ENCODE measurements at regions not wholly inside any gene's neighbourhood (a gene's known extent, or its start where the extent isn't known, plus 50 kb on each side); places are given as distances from the start of the nearest gene placed in this dataset.

DNA sequence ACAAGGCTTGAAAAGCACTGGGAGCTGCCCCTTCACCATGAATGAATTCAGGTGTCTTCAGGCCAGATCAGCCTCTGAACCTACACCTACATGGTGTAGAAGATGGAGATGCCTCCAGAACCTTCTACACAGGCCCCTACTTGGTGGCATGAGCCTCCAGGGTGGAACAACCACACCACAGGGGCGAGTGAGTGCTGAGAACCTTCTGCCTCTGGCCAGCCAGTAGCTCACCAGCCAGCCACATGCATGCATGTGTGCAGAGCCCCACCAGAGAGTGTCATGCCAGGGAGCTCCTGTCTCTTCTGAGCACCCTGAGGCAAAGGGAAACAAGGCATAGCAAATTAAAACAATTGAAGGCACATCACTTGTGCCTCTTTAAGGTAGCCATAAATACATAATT is 161.8 kb upstream of the TOPAZ1 start:
- Mint-ChIP-seq H3K27ac (no peak overlapping the region), H3K27me3 (no peaks in the 10 kb centered on the region), H3K4me3 (no peak overlapping the region), H3K4me1 (no peaks in the 10 kb centered on the region), H3K36me3 (no peaks in the 10 kb centered on the region), H3K9me3 (no peaks in the 10 kb centered on the region)
- ATAC-seq (ENCODE audit: low read depth) (no peak), DNase-seq (ENCODE audit: low spot score in 2 of 2) (no peak)

DNA sequence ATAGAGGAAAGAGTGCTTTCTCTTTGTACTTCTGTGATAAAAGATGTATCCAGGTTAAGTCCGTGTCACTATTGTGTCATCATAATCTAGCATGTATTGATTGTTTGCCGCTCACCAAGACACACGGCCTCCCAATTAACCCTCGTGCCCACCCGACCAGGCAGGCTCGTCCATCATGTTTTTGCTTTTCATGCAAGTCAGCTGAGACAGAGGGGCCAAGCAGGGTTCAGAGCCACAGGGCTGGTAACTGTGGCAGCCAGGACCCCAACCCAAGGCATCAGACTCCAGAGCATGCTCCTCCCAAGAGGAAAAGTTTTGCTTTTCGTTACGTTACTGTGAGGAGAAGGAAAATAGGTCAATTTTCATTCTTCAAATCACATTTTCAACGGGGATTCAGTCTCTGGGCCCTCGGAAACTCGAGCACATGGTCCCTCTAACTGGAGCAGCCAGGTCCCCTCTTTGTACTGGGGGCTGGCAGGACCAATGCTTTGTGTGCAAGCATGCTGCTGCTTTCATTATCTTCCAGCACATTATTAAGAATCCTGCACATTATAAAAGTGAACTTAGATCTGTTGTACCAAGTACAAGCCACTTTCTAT is 161.1 kb upstream of the TOPAZ1 start:
- ATAC-seq (ENCODE audit: low read depth) (no peak), DNase-seq (ENCODE audit: low spot score in 2 of 2) (no peak)
- H3K36me3 Mint-ChIP-seq, result no peaks in the 10 kb centered on the region
- H3K27ac Mint-ChIP-seq, result no peak overlapping the region
- H3K4me1 Mint-ChIP-seq, result no peaks in the 10 kb centered on the region
- H3K27me3 Mint-ChIP-seq, result no peaks in the 10 kb centered on the region
- H3K9me3 Mint-ChIP-seq, result no peaks in the 10 kb centered on the region
- no peak overlapping the region for H3K4me3 Mint-ChIP-seq

DNA sequence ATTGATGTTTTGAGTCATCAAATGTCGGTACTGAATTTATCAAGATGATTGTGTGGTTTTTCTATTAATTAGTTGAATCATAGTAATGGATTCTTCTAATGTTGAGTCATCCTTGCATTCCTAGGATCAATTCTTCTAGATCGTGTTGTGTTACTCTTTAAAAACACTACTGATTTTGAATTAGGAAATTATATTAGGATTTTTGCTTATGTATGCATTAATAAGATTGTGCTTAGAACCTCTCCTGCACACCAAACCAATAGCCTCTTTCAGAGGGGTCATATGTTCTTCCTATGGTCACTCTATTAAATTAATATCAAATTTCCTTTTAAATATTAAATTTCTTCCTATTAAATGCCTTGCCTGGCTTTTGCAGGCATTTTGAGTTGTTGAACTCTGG is 151.7 kb upstream of the TOPAZ1 start:
- DNase-seq (ENCODE audit: low spot score in 2 of 2), result no peak
- H3K9me3 Mint-ChIP-seq, result no peaks in the 10 kb centered on the region
- no peak overlapping the region for H3K27ac Mint-ChIP-seq
- no peak for ATAC-seq (ENCODE audit: low read depth)
- no peaks in the 10 kb centered on the region for H3K36me3 Mint-ChIP-seq
- H3K4me3 Mint-ChIP-seq, result no peak overlapping the region
- no peaks in the 10 kb centered on the region for H3K4me1 Mint-ChIP-seq
- no peaks in the 10 kb centered on the region for H3K27me3 Mint-ChIP-seq

DNA sequence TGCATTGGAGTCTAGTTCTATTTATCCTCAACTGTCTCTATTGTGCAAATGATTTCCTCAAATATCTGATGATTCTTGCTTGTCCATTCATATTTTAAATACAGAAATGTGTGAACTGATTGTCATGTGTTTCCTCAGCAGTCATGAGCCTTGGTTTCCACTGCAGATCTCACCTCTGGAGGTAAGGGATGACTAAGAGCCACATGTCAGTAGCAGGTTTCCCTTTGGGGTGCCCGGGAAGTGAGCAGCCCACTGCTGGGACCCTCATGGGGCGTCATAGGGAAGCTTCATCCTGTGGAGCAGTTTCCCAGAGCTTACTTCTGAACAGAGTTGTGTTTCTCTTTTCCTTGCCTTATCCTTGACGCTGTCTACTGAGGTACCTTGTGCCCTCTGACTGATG is 149.2 kb upstream of the TOPAZ1 start:
- DNase-seq (ENCODE audit: low spot score in 2 of 2), result no peak

DNA sequence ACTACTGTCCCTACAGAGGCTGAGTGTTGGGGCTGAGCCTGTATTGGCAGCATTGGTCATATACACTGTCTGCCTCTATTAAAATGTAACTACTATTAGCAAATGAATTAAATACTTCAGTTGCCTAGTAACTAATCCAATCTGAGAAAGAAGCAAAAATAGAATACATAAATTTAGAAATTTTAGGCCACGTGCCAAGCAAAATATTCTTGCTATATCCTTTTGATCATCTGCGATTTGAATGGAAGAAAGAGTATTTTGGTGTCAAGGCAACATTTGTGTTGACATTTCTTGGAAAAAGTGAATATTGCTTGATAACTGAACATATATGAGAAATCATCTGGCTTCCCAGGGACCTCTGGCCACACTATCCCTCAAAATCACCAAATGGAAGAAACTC is 148.2 kb upstream of the TOPAZ1 start:
- DNase-seq (ENCODE audit: low spot score in 2 of 2), result no peak
- Mint-ChIP-seq H3K27me3 (no peaks in the 10 kb centered on the region), H3K27ac (no peak overlapping the region), H3K9me3 (no peaks in the 10 kb centered on the region), H3K4me3 (no peak overlapping the region), H3K4me1 (no peaks in the 10 kb centered on the region), H3K36me3 (no peaks in the 10 kb centered on the region)
- no peak for ATAC-seq (ENCODE audit: low read depth)

More for the DNA sequence above, 149.2 kb upstream of the TOPAZ1 start:
- Mint-ChIP-seq H3K27me3 (no peaks in the 10 kb centered on the region), H3K9me3 (no peaks in the 10 kb centered on the region), H3K36me3 (no peaks in the 10 kb centered on the region), H3K4me1 (no peaks in the 10 kb centered on the region), H3K4me3 (no peak overlapping the region), H3K27ac (no peak overlapping the region)
- no peak for ATAC-seq (ENCODE audit: low read depth)

DNA sequence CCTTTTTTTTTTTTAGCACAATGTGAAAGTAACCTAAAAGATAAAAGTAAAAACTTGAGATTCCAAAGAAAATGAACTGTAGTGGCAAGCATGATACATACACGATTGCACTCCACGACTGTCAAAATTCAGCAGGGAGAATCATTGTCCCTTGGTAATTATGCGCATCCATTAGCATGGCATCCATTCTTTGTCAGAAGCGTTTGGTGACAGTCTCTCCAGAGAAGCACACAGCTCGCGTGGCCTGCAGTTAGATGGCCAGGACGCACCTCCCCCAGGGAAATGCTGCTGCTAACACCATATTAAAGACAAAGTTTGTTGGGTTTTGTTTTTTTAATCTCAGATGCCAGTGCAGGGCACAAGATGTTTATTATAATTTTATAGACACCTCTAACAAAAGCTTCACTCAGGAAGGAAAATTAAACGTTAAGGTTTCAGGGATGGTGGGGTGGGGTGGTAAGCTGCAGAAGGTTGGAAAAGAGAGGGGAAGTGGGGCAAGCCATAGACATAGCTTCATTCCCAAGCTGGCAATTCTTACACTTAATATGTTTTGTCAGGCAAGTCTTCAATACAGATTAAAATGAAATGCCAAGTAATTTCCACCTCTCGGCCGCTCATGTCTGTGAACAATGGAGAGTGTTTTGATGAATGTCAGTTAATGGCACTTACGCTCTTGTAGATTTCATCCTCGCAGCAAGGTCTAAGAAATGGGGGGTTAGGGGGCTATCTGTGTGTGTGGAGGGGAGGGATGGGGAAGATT is 142.8 kb upstream of the TOPAZ1 start:
- H3K9me3 Mint-ChIP-seq, result no peaks in the 10 kb centered on the region
- H3K27ac Mint-ChIP-seq, result no peak overlapping the region
- peaks cover 4% of the 10 kb centered on the region for H3K27me3 Mint-ChIP-seq

DNA sequence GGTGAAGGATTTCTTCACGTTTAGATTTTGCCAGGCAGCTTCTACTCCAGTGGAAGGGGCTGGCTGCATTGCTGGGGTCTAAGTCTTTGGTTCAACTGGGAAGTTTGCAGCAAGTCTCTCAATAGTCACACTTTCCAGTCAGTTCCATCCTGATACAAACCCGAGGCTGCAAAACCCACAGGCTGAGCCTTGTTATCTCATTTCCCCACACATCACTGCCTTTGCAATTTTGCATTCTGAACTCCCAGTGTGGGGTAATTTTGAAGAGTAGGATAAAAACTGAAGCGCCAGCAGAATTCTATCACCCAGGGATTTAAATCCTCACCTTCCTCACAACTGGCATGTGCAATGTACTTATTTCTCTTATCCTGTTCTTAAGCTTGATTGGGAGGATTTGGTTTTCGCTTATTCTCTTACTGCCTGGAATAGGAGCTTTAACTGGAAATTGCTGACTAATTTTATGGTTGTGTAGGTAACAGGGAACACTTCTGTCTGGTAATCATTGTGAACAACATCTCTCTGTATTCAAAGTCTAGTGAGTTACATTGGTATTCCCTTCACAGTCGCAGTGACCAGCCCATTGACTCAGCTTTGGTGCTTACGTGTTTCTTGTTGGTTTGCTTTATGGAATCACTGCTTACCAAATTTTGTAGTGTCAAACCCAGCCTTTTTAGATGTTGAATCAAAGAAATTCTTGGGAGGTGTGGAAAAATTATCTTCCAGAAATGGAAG is 142.0 kb upstream of the TOPAZ1 start:
- DNase-seq (ENCODE audit: low spot score in 2 of 2) (no peak), ATAC-seq (ENCODE audit: low read depth) (no peak)
- H3K4me1 Mint-ChIP-seq, result peaks cover under 1% of the 10 kb centered on the region
- no peaks in the 10 kb centered on the region for H3K9me3 Mint-ChIP-seq
- H3K4me3 Mint-ChIP-seq, result no peak overlapping the region
- peaks cover 4% of the 10 kb centered on the region for H3K27me3 Mint-ChIP-seq
- no peak overlapping the region for H3K27ac Mint-ChIP-seq
- H3K36me3 Mint-ChIP-seq, result no peaks in the 10 kb centered on the region

More for the DNA sequence above, 142.8 kb upstream of the TOPAZ1 start:
- no peaks in the 10 kb centered on the region for H3K36me3 Mint-ChIP-seq
- no peaks in the 10 kb centered on the region for H3K4me1 Mint-ChIP-seq
- no peak for ATAC-seq (ENCODE audit: low read depth)
- no peak overlapping the region for H3K4me3 Mint-ChIP-seq
- no peak for DNase-seq (ENCODE audit: low spot score in 2 of 2)

DNA sequence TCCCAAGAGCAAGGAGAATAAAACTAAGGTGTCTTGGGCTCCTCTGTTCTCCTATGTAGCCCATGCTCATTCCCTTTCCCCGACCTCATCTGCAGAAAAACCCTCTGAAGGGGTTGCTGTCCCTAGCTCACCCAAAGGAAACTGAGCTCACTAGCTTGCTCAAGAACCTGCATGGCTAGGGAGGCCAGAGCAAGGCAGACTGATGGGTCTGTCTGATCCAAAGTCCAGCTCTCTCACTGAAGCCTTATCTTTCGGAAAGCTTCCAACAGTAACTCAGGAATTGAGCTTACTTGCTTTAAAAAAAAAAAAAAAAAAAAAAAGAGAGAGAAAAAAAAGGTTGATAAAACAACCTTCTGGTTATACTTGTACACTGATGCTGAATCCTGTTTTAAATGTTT is 141.4 kb upstream of the TOPAZ1 start:
- ATAC-seq (ENCODE audit: low read depth) (no peak), DNase-seq (ENCODE audit: low spot score in 2 of 2) (no peak)
- Mint-ChIP-seq H3K27ac (no peak overlapping the region), H3K4me3 (no peak overlapping the region), H3K9me3 (no peaks in the 10 kb centered on the region), H3K36me3 (no peaks in the 10 kb centered on the region), H3K4me1 (peaks cover 4% of the 10 kb centered on the region), H3K27me3 (peaks cover 4% of the 10 kb centered on the region)

DNA sequence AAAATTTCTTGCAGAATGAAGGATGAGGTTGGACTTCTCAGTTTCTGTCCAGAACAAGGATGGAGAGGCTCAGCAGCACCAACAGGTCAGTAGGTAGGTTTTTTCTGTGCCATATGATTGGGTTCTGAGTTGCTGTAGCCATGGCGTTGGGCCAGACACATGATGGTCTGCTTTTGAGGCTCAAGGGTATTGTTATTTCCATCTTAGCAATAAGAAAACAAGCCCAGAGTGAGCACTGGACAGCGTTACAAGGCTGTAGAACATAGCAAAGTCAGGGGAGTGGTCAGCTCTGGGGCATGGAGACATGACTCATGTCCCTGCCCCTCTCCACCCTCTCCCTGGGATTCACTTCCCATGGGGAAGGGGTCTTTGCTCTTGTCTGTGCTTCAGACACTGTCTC is 137.6 kb upstream of the TOPAZ1 start:
- DNase-seq (ENCODE audit: low spot score in 2 of 2) (no peak), ATAC-seq (ENCODE audit: low read depth) (no peak)
- H3K9me3 Mint-ChIP-seq, result no peaks in the 10 kb centered on the region
- no peak overlapping the region for H3K4me3 Mint-ChIP-seq
- H3K27ac Mint-ChIP-seq, result no peak overlapping the region
- H3K4me1 Mint-ChIP-seq, result peaks cover 10% of the 10 kb centered on the region
- peaks cover 4% of the 10 kb centered on the region for H3K27me3 Mint-ChIP-seq
- H3K36me3 Mint-ChIP-seq, result no peaks in the 10 kb centered on the region

DNA sequence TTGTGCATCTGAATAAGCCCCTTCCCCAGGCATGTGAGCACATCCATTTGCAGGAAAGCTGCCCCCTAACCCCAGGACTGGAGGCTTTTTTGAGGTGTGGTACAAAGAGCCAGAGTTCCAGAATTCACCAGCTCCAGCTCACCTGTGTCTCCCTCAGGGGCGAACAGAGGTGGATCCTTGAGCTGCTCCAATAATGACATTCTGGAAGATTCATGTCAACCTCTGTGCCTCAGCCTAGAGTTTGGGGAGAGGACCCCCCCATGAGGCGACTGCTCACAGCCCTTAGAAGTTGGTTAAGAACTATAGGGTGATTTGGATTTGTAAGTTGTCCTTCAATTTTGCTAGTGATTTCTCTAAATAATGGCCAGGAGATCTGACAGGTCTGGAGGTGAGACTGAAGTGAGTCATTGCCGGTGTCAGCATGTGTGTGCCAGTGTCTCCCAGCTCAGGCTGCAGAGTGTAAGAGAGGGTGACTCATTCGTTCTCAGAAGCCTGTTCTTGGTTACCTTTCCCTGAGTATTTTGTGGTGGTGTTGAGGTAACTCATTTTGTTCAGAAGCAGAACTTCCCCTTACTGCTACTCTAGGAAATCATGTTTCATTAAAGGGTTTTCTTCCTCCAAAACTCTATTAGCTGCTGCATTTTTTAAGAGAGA is 136.9 kb upstream of the TOPAZ1 start:
- DNase-seq (ENCODE audit: low spot score in 2 of 2), result no peak
- peaks cover 4% of the 10 kb centered on the region for H3K27me3 Mint-ChIP-seq
- no peak overlapping the region for H3K4me3 Mint-ChIP-seq
- no peak overlapping the region for H3K27ac Mint-ChIP-seq
- no peaks in the 10 kb centered on the region for H3K36me3 Mint-ChIP-seq
- peak; percentile 52 for ATAC-seq (ENCODE audit: low read depth)
- no peaks in the 10 kb centered on the region for H3K9me3 Mint-ChIP-seq
- peaks cover 10% of the 10 kb centered on the region for H3K4me1 Mint-ChIP-seq

DNA sequence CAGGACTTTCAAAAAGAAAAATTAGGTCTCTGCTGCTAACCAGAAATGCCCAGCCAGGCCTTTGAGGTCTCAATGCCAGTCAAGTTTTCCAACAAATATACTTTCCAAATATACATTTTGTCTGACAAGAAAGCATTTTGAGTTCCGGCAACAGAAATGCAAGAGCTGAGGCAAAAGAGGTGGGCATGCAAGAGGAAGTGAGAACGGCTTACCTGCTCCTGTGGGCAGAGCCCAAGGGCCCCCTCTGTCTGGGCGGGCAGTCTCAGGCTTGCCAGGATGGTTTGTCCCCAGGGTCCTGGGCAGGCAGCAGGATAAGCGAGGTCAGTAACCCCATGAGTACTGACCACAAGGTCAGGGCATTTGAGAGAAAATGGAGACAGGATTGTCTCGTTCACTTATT is 136.1 kb upstream of the TOPAZ1 start:
- no peak for DNase-seq (ENCODE audit: low spot score in 2 of 2)
- H3K27ac Mint-ChIP-seq, result no peak overlapping the region
- H3K4me1 Mint-ChIP-seq, result peaks cover 10% of the 10 kb centered on the region
- H3K9me3 Mint-ChIP-seq, result no peaks in the 10 kb centered on the region
- H3K36me3 Mint-ChIP-seq, result no peaks in the 10 kb centered on the region
- peaks cover 4% of the 10 kb centered on the region for H3K27me3 Mint-ChIP-seq
- no peak overlapping the region for H3K4me3 Mint-ChIP-seq
- ATAC-seq (ENCODE audit: low read depth), result peak; percentile 62

DNA sequence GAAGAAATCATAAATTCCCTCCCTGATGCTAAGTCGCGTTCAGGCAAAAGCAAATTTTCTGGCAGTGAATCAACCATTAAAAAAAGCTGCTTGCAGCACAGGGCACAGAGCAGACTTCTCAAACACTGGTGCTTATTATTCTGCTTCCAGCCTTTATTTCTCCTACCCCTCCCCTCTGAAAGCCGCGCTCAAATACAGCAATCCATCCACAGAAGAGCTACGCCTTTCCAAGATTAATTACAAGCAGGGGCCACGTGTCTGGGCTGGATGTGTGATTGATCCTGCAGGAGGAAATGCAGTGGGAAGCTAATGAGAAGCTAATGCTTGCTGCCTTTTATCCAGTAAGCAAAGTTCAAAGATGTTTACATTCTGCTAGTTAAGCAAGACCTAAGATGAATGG is 134.9 kb upstream of the TOPAZ1 start:
- ATAC-seq (ENCODE audit: low read depth) (no peak), DNase-seq (ENCODE audit: low spot score in 2 of 2) (no peak)
- H3K4me1 Mint-ChIP-seq, result peaks cover 10% of the 10 kb centered on the region
- H3K9me3 Mint-ChIP-seq, result no peaks in the 10 kb centered on the region
- no peak overlapping the region for H3K4me3 Mint-ChIP-seq
- H3K27me3 Mint-ChIP-seq, result peaks cover 3% of the 10 kb centered on the region
- no peak overlapping the region for H3K27ac Mint-ChIP-seq
- no peaks in the 10 kb centered on the region for H3K36me3 Mint-ChIP-seq

DNA sequence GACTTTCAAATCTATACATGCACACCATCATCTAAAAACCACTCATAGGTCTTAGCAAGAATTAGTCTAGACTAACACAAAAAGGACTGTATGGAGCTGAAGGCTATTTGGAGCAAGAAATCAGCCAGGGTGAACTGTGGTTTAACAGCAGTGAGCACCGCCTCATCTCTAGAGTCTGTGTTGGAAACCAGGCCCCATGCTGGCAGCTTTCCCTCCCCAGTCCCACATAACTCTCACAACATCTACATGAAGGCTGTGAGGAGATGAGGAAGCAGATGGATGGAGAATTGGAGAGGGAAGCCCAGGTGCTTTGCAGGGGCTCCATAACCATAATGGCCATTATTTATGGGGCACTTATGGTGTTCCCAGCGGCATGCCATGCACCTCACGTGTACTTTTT is 133.2 kb upstream of the TOPAZ1 start:
- H3K4me1 Mint-ChIP-seq, result peaks cover 10% of the 10 kb centered on the region
- ATAC-seq (ENCODE audit: low read depth), result no peak

DNA sequence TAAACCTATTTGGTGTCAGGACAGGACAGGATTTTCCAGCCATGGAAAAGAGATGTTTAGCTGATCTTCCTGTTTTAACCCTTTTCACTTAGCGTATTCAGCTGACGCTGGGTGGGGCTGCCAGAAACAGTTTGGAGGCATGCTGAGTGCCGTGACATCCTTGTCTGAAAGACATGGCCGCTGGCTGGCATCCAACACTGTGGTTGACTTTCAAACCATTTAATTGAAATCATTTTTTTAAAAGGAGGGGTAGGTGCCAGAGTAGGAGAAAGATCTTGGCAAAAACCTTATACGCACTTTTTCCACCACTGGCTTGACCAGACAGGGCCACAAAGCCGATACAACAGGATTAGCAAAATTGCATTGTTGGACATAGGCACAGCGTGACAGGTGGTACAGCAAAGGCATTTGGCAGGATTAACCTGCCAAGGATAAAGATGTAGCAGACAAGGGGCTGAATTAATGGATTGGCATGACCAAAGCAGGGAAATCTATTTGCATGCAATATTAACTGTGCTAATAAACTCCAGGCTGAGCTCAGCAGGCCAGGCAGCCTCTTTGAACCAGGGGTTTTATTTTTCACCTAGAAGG is 131.8 kb upstream of the TOPAZ1 start:
- Mint-ChIP-seq H3K9me3 (no peaks in the 10 kb centered on the region), H3K27me3 (no peaks in the 10 kb centered on the region), H3K4me1 (peaks cover 11% of the 10 kb centered on the region), H3K36me3 (no peaks in the 10 kb centered on the region), H3K4me3 (no peak overlapping the region), H3K27ac (no peak overlapping the region)
- DNase-seq (ENCODE audit: low spot score in 2 of 2), result no peak
- no peak for ATAC-seq (ENCODE audit: low read depth)

More for the DNA sequence above, 133.2 kb upstream of the TOPAZ1 start:
- Mint-ChIP-seq H3K4me3 (no peak overlapping the region), H3K27me3 (no peaks in the 10 kb centered on the region), H3K9me3 (no peaks in the 10 kb centered on the region), H3K27ac (no peak overlapping the region), H3K36me3 (no peaks in the 10 kb centered on the region)
- DNase-seq (ENCODE audit: low spot score in 2 of 2), result no peak

Measured in memory B cell (primary cell).